OCI-LY3 (cell line): ENCODE measurements at regions not wholly inside any gene's neighbourhood (a gene's known extent, or its start where the extent isn't known, plus 50 kb on each side); places are given as distances from the start of the nearest gene placed in this dataset.

Source experiments
- H2AFZ ChIP-seq: fragments of 200-600, 300-600 bp; shearing (Covaris generic); 2 replicates; pipeline ENCODE4 v1.6.0; 2014; ENCODE audit warnings: antibody characterized with exemption, low read depth, low read length
- H3K27ac ChIP-seq: fragments of 200-600, 300-600 bp; sonication (generic); 2 replicates; pipeline ENCODE4 v1.5.1; 2014; ENCODE audit warnings: mild to moderate bottlenecking, low read length, moderate library complexity, mixed read lengths
- H3K27me3 ChIP-seq: fragments of 200-600, 300-600 bp; sonication (generic); 2 replicates; pipeline ENCODE4 v1.6.1; 2014; ENCODE audit warnings: low read depth, low read length, mixed read lengths
- H3K36me3 ChIP-seq: fragments of 200-600, 300-600 bp; sonication (generic); replicated peaks from 2 replicates; pipeline ENCODE3; 2014; ENCODE audit warnings: low read depth, low read length, mixed read lengths
- H3K4me1 ChIP-seq: fragments of 300-600, 200-600 bp; sonication (generic); 2 replicates; pipeline ENCODE4 v1.6.1; 2014; ENCODE audit warnings: low read length, mixed read lengths
- H3K4me2 ChIP-seq: fragments of 200-600, 300-600 bp; sonication (generic); 2 replicates; pipeline ENCODE4 v1.6.1; 2014; ENCODE audit warnings: low read length, mixed read lengths
- H3K4me3 ChIP-seq: fragments of 300-600, 200-600 bp; sonication (generic); 2 replicates; pipeline ENCODE4 v1.5.1; 2014; ENCODE audit warnings: antibody characterized with exemption, mild to moderate bottlenecking, low read length, moderate library complexity
- H3K79me2 ChIP-seq: fragments of 300-600, 200-600 bp; shearing (Covaris generic); 2 replicates; pipeline ENCODE4 v1.6.1; 2014; ENCODE audit warnings: mild to moderate bottlenecking, low read length, mixed read lengths
- H3K9ac ChIP-seq: fragments of 300-600, 200-600 bp; shearing (Covaris generic); 2 replicates; pipeline ENCODE4 v1.6.0; 2014; ENCODE audit warnings: mild to moderate bottlenecking, low read length, moderate library complexity
- H3K9me3 ChIP-seq: fragments of 200-600, 300-600 bp; shearing (Covaris generic); 2 replicates; pipeline ENCODE4 v1.6.1; 2014; ENCODE audit warnings: low read length, mixed read lengths; ENCODE audit not compliant: insufficient read depth
- H4K20me1 ChIP-seq: fragments of 200-600, 300-600 bp; sonication (generic); 2 replicates; pipeline ENCODE4 v1.6.1; 2016; ENCODE audit warnings: low read length, mixed read lengths; ENCODE audit not compliant: insufficient read depth
- CTCF ChIP-seq: fragments of 200-600, 300-600 bp; sonication (generic); IDR thresholded peaks from 2 replicates; pipeline ENCODE4 v1.5.1; 2014; ENCODE audit warnings: antibody characterized with exemption, low read length, low read depth
- EZH2phosphoT487 ChIP-seq: fragments of 200-600 bp; shearing (Covaris generic); IDR thresholded peaks from 2 replicates; pipeline ENCODE4 v1.6.1; 2018; ENCODE audit warnings: antibody characterized with exemption, mixed run types, low read depth

DNA sequence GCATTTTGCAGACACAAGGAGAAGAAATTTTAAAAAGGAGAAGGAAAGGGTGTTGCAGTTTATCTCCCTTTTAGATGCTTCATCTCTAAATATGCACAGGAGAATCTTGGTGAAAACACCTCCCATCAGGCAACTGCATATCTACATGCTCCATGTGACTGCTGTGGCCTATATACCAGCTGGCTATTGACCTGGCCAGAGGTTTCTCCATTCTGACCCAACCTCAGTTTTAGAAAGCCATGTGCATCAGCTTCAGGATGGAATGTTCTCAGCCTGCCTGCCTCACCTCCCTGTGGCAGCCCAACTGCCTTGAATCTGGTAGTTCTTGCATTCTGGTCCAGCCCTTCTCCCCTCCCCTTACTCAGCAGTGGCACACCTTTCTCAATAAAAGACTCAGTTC, 1958.8 kb upstream of the CELF4 start:
- no peaks in the 10 kb centered on the region for H4K20me1 ChIP-seq
- no peak overlapping the region for H3K4me2 ChIP-seq
- TF ChIP-seq CTCF (no peak), EZH2phosphoT487 (no peak)
- H3K79me2 ChIP-seq, result no peaks in the 10 kb centered on the region
- no peak overlapping the region for H3K27ac ChIP-seq
- H3K9ac ChIP-seq, result no peak overlapping the region
- H3K27me3 ChIP-seq, result no peaks in the 10 kb centered on the region
- no peaks in the 10 kb centered on the region for H3K36me3 ChIP-seq
- H2AFZ ChIP-seq, result no peak overlapping the region
- no peaks in the 10 kb centered on the region for H3K4me1 ChIP-seq
- H3K9me3 ChIP-seq, result no peaks in the 10 kb centered on the region
- H3K4me3 ChIP-seq, result no peak overlapping the region

DNA sequence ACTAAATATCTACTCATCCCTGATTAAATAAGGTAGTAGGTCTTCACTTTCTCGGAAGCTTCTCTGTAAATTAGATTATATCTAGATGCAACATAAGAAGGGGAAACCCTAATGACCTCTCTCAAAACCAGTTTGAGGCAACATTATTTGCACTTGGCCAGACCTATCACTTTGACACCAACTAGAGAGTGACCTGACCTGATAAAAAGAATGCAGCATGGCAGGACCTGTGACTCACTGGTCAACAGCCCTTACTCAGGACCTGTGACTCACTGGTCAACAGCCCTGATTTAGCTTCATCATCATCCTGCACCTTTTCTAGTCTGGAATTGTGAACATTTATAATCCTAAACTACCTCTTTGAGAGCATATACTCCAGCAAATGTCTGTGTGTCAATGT, 1957.7 kb upstream of the CELF4 start:
- TF ChIP-seq CTCF (no peak), EZH2phosphoT487 (no peak)
- no peaks in the 10 kb centered on the region for H3K27me3 ChIP-seq
- no peaks in the 10 kb centered on the region for H3K4me1 ChIP-seq
- H3K4me2 ChIP-seq, result no peak overlapping the region
- H3K79me2 ChIP-seq, result no peaks in the 10 kb centered on the region
- H2AFZ ChIP-seq, result no peak overlapping the region
- no peaks in the 10 kb centered on the region for H4K20me1 ChIP-seq
- no peaks in the 10 kb centered on the region for H3K9me3 ChIP-seq
- no peak overlapping the region for H3K27ac ChIP-seq
- H3K4me3 ChIP-seq, result no peak overlapping the region
- no peaks in the 10 kb centered on the region for H3K36me3 ChIP-seq
- no peak overlapping the region for H3K9ac ChIP-seq

DNA sequence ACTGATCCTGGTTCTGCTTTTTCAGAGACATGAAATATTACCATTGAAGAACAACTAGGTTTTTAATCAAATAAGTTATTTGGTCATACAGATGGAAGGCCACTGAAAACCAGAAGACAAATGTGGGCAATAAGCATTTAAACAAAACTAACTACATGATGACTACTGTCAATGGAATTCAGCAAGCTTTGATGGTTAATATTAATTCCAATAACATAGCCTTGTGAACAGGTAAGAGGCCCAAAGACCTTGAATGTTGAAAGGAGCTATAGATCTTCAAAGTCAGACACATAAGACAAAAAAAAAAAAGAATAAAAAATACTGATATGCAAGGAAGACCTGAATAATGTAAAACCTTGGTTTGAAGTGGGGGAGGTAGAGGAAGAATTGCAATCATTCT, 1955.6 kb upstream of the CELF4 start:
- TF ChIP-seq EZH2phosphoT487, result no peak
- TF ChIP-seq CTCF, result no peak
- no peak overlapping the region for H3K4me2 ChIP-seq
- H2AFZ ChIP-seq, result no peak overlapping the region

DNA sequence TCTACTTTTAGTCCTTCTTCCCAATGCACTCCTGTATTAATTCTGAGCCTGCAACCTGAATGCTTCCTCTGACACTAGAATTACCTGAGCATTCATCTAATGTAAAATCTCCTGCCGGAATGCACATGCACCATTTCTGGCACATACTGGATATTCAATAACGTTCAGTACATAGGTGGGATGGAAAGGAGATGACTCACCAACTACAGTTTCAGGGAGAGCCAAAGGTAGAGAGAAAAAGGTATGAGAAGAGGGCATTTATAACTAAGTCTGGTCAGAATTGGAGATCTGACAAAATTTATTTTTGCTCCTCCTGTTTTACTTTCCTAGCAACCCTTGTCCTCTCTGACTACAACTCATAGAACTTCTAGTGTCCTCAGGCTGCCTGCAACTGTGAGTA, 1954.1 kb upstream of the CELF4 start:
- Histone ChIP-seq H3K4me3 (no peak overlapping the region), H3K79me2 (no peaks in the 10 kb centered on the region), H3K9me3 (no peaks in the 10 kb centered on the region), H4K20me1 (no peaks in the 10 kb centered on the region), H3K4me1 (no peaks in the 10 kb centered on the region), H2AFZ (no peak overlapping the region), H3K9ac (no peak overlapping the region), H3K36me3 (no peaks in the 10 kb centered on the region), H3K27me3 (no peaks in the 10 kb centered on the region), H3K27ac (no peak overlapping the region), H3K4me2 (no peak overlapping the region)
- TF ChIP-seq CTCF (no peak), EZH2phosphoT487 (no peak)

More for the DNA sequence above, 1955.6 kb upstream of the CELF4 start:
- no peaks in the 10 kb centered on the region for H4K20me1 ChIP-seq
- no peak overlapping the region for H3K9ac ChIP-seq
- H3K27ac ChIP-seq, result no peak overlapping the region
- no peaks in the 10 kb centered on the region for H3K9me3 ChIP-seq
- H3K4me3 ChIP-seq, result no peak overlapping the region
- H3K4me1 ChIP-seq, result no peaks in the 10 kb centered on the region
- H3K36me3 ChIP-seq, result no peaks in the 10 kb centered on the region
- no peaks in the 10 kb centered on the region for H3K79me2 ChIP-seq
- H3K27me3 ChIP-seq, result no peaks in the 10 kb centered on the region
